ENCODE measurements at regions not wholly inside any gene's neighbourhood (a gene's known extent, or its start where the extent isn't known, plus 50 kb on each side); places are given as distances from the start of the nearest gene placed in this dataset.

DNA sequence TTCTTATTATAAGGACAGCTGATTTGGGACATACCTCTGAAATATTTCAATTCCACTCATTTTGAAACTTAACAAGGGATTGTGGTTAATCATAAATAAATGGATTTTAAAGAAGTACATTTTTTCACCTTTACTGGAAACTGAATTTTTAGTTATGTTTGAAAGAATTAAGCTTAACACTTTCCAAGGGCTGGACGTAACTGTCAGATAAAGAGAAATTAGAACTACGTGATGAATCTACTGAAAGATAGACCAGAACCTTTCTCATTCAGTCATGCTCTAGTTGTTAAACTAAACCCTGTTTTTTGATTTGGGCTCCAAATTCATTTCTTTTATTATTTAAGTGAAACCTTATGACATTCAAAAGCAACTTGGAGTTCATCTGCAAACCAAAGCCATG lies 1892.1 kb upstream of the SEL1L start:
- TF ChIP-seq, protein P1, sequence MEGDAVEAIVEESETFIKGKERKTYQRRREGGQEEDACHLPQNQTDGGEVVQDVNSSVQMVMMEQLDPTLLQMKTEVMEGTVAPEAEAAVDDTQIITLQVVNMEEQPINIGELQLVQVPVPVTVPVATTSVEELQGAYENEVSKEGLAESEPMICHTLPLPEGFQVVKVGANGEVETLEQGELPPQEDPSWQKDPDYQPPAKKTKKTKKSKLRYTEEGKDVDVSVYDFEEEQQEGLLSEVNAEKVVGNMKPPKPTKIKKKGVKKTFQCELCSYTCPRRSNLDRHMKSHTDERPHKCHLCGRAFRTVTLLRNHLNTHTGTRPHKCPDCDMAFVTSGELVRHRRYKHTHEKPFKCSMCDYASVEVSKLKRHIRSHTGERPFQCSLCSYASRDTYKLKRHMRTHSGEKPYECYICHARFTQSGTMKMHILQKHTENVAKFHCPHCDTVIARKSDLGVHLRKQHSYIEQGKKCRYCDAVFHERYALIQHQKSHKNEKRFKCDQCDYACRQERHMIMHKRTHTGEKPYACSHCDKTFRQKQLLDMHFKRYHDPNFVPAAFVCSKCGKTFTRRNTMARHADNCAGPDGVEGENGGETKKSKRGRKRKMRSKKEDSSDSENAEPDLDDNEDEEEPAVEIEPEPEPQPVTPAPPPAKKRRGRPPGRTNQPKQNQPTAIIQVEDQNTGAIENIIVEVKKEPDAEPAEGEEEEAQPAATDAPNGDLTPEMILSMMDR (IDR thresholded peaks at IDR 0.05), result no peak
- TF ChIP-seq ZFX (IDR thresholded peaks at IDR 0.05; ENCODE audit: borderline replicate concordance), result no peak

Data from 22Rv1 (cell line).